Glomerular visceral epithelial cell (primary cell): ENCODE measurements at regions not wholly inside any gene's neighbourhood (a gene's known extent, or its start where the extent isn't known, plus 50 kb on each side); places are given as distances from the start of the nearest gene placed in this dataset.

Experiments
- DNase-seq: peaks from one replicate; pipeline ENCODE4 v3.0.0-alpha.2; 2016; ENCODE audit errors: extremely low spot score

- no peak for DNase-seq
Observed at GRCh38 chr2:30310371-30310770, 79.0 kb downstream of the LBH start.

GRCh38 chr2:30310955-30311354 lies 79.6 kb downstream of the LBH start:
- DNase-seq = no peak

DNA sequence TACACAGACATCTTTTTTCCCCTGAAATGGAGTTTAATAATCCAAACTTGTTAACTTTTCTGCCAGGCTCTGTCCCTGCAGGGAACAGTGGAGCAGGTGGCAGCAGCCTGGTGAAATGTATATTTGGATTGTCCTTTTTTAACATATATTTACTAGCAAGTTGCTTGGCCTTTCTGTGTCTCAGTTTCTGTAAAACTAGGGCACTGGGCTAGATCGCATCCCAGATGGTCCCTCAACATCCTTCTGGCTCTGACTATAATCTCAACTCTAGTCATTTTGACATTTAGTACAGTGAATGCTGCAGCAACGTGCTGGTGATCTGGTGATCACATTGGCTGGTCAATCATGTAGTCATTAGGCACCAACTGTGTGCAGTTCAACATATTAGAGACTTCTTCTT lies 80.4 kb downstream of the LBH start:
- DNase-seq = no peak

- no peak for DNase-seq
Observed at GRCh38 chr2:30312916-30313315, 81.6 kb downstream of the LBH start.

DNA sequence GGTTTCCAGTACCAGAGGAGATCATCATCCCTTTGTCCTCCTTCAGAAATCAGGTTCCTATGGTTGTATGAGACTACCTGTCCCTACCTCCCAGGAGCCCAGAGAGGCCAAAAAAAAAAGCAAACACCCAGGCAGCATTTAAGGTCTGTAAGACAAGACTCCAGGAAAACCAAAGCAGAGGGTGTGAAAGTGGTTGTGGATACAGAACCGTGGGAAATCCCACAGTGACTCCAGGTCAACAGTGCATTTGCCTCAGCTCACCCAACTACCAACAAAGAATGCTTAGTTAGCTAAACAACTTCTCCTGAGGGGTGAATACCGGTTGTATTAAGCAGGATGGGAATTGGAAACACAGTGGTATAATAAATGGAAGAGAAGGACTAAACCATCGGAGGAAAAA lies 83.6 kb downstream of the LBH start:
- no peak for DNase-seq

GRCh38 chr2:30315391-30316063 lies 84.2 kb downstream of the LBH start:
- no peak for DNase-seq

GRCh38 chr2:30316408-30316807 lies 85.1 kb downstream of the LBH start:
- no peak for DNase-seq

DNA sequence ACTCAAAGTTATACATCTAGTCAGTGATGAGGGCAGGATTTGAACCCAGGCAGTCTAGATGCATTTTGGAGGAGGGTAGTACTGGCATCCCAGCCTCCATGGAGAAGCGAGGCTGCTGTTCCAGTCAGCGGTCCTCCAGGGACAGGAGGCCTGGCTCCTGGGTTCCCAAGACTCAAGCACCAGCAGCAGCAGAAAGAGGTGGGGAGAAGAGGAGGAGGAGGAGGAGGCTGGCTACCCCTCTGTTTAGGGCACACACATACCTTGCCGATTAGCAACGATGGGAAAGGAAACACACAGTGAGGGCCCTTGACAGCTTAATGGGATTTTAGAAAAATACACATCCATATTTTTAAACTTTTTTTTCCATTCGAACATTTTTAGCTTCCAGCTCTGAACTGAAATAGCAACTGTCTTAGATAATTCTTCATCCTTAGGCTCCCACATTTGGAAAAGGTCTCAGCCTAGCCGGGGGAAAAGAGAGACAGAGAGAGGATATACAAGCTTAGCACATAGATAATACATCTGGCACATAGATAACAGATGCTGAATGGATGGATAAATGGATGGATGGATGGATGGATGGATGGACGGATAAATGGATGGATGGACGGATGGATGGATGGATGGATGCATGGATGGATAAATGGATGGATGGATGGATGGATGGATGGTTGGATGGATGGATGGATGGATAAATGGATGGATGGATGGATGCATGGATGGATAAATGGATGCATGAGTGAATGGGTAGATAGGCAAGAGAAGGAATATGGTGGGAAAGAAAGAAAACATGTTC lies 87.9 kb downstream of the LBH start:
- no peak for DNase-seq

DNA sequence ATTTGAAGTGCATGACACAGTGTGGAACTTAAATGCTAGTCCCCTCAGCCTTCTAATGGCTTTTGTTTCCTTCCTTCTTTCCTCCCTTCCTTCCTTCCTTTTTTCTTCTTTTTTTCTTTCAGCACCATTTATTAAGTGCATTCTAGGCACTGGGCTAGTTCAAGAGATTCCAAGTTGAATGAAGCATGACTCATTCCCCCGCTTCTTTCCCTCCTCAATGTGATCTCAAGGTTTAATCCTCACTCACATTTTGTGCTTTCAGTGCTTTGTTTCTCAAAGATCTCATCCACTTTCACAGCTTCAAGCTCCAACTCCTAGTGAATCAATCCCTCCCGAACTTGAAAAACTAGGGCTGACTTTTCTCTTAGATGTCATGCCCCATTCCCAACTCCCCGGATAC lies 90.1 kb downstream of the LBH start:
- no peak for DNase-seq

GRCh38 chr2:30323499-30323898 lies 92.2 kb downstream of the LBH start:
- no peak for DNase-seq

DNA sequence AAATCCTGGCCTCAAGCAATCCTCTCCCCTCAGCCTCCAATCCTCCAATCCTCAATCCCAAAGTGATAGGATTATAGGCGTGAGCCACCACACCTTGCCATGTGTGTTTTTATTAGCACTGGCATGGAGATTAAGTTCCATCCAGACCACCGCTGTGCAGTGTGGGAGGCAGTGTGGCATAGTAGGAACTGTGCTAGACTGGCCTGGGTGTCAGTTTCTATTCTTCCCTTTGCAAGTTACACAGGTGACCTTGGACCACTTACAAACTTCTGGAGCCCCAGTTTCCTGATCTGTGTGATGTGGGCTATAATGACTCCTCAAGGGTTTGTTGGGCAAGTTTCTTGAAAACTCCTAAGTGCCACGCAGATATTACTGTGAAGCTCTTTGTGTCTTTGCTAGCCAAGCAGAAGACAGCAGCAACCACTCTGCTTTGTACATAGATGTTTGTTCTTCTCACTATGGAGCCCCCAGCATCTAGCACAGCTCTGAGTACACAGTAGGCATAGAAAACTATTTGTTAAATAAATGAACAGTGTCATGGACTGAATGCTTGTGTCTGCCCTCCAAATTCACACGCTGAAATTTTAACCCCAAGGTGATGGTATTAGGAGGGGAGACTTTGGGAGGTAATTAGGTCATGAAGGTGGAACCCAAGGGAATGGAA lies 93.0 kb downstream of the LBH start:
- no peak for DNase-seq

- no peak for DNase-seq
Observed at GRCh38 chr2:30325600-30326328, 94.4 kb downstream of the LBH start.

GRCh38 chr2:30326497-30326896 lies 95.2 kb downstream of the LBH start:
- DNase-seq = no peak

- DNase-seq = no peak
Observed at GRCh38 chr2:30331038-30331437, 99.7 kb downstream of the LBH start.

DNA sequence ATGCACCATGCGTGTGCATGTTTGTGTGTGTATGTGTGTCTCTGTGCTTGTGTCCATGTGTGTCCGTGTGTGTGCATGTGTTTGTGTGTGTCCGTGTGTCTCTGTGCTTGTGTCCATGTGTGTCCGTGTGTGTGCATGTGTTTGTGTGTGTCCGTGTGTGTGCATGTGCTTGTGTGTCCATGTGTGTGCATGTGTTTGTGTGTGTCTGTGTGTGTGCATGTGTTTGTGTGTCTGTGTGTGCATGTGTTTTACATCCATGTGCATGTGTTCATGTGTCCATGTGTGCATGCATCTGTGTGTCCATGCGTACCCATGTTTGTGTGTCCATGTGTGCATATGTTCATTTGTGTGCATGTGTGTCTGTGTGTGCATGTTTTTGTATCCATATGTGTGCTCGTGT lies 100.5 kb downstream of the LBH start:
- no peak for DNase-seq

DNA sequence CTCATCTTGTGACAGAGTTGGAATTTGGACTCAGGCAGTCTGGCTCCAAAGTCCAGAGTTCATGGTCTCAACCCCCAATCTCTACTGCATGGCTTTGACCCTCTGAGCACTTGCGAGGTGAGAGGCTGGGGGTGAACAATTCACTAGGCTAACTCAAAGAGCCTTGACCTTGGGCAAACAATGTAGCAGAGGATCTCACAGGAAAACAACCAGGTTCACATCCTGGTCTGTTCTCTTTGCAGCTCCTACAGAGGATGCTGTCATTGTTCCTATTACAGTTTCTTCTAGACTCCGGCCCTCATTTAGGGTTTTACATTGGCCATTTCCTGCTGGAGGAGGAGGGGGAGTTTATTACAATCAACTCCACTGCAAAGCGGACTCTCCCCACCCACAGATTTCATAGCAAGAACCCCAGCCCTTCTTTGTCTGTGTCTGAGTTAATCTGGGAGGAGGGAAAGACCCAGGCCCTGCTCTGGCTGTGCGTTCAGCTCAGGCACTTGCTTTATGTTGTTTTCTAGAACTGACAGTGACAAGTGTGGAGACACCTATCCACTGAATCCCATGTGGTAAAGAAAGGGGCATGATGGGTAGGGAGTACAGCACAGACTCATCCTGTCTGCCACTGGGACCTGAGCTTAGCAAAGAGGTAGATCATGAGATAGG lies 101.6 kb downstream of the LBH start:
- no peak for DNase-seq

- DNase-seq = no peak
Observed at GRCh38 chr2:30334762-30335363, 103.5 kb downstream of the LBH start.

DNA sequence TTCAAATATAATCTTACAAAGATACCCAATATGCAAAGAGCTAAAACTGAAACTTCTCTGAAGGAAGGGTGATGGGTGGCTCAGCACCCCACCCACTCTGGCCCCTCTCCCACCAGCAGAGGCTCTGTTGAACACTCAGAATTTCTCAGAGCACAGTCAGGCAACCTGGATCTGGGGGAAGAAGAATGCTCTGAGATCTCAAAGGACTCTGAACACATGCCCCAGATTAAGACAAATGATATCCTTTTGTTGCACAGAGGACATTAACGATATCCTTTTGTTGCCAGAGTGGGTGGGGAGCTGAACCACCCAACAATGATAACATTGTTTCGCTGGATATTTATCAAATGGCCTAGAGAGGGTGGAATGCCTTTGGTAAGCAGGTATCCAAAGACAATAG lies 104.8 kb downstream of the LBH start:
- no peak for DNase-seq

DNA sequence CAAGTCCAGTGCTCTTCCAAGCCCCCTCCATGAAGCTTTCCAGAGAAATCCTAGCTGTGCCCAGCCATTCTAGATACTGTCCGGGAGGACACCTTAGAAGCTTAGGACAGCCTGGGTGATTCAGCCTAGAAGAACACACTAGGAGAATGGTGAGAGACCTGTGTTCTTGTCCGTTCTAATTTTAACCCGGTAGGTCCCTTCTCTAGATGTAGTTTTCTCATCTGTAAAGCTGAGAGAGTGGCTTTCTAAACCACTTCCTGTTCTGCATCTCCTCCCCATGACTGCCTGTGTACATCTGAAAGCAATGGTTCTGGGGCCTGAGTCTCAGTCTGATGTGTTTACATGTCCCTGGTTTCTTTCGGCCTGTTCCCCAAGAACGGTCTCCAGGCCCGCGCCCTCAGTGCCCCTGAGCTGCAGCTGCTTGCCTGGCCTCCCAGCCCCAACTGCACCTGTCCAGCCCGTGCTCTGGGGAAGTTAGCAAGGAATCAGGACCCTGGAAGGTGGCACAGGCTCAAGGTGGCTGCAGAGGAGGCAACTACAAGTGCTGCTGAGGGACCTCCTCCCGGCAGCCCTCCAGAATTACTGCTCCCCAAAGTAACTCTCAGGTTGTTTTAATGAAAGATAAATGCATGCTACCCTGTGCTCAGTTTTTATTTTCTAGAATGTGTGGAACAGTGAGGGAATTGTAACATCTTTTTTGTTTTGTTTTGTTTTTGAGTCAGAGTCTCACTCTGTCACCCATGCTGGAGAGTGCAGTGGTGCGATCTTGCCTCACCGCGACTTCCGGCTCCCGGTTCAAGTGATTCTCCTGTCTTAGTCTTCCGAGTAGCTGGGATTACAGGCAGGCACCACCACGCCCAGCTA lies 105.9 kb downstream of the LBH start:
- peak; percentile 14 for DNase-seq

DNA sequence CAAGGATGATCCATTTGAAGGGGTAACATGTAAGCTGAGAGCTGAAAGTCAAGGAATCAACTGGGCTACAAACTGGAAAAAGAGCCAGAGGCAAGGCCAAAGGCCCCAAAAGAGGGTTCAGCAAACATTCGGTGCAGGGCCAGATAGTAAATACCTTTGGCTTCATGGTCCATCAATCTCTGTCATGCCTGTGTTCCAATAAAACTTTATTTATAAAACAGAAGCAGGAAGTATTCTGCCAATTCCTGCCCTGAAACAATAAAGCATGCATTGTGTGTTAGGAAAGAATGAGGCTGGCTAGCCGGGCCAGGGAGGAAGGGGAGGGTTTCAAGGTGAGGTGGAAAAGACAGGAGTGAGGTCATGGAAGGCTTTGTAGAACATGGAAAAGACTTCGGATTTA lies 107.1 kb downstream of the LBH start:
- DNase-seq = no peak
